DND-41 (cell line): ENCODE measurements at regions not wholly inside any gene's neighbourhood (a gene's known extent, or its start where the extent isn't known, plus 50 kb on each side); places are given as distances from the start of the nearest gene placed in this dataset.

Experiments
- ATAC-seq: fragments of 200-7000 bp; cut with Tn5 transposase; 3 replicates; pipeline ENCODE4 v1.9.1; 2021; ENCODE audit warnings: low read depth; ENCODE audit not compliant: insufficient read depth
- DNase-seq: peaks from one replicate; pipeline ENCODE4 v3.0.0-alpha.2; 2020
- H2AFZ ChIP-seq: 2 replicates; pipeline ENCODE4 v1.6.0; 2012; ENCODE audit warnings: low read depth, low read length
- H3K27ac ChIP-seq: 2 replicates; pipeline ENCODE4 v1.5.1; 2012; ENCODE audit warnings: low read length, inconsistent platforms
- H3K27me3 ChIP-seq: fragments of 200-600 bp; sonication (generic); 2 replicates; pipeline ENCODE4 v1.6.0; 2012; ENCODE audit warnings: low read length, mild to moderate bottlenecking, inconsistent platforms; ENCODE audit not compliant: insufficient read depth, poor library complexity
- H3K36me3 ChIP-seq: 2 replicates; pipeline ENCODE4 v1.5.1; 2012; ENCODE audit warnings: low read length, inconsistent platforms; ENCODE audit not compliant: insufficient read depth
- H3K4me1 ChIP-seq: 2 replicates; pipeline ENCODE4 v1.5.1; 2012; ENCODE audit warnings: mild to moderate bottlenecking, low read length; ENCODE audit not compliant: insufficient read depth
- H3K4me2 ChIP-seq: 2 replicates; pipeline ENCODE4 v1.6.0; 2012; ENCODE audit warnings: mild to moderate bottlenecking, moderate library complexity, low read length, inconsistent platforms; ENCODE audit not compliant: insufficient read depth
- H3K4me3 ChIP-seq, 2 experiments: fragments of 200-600 bp in 1 of 2; shearing (Covaris generic) in 1 of 2; 2 replicates each; pipeline ENCODE4 v1.5.1; 2012 to 2016; ENCODE audit warnings: inconsistent platforms in 2 of 2, low read length in 2 of 2, mild to moderate bottlenecking in 2 of 2, low read depth in 1 of 2, moderate library complexity in 1 of 2
- H3K79me2 ChIP-seq: 2 replicates; pipeline ENCODE4 v1.6.0; 2012; ENCODE audit warnings: low read length, inconsistent platforms; ENCODE audit not compliant: insufficient read depth
- H3K9ac ChIP-seq: 2 replicates; pipeline ENCODE4 v1.6.0; 2012; ENCODE audit warnings: low read depth, mild to moderate bottlenecking, inconsistent platforms, low read length, moderate library complexity
- H3K9me3 ChIP-seq: 2 replicates; pipeline ENCODE4 v1.5.1; 2012; ENCODE audit warnings: low read length, moderate library complexity, mild to moderate bottlenecking, inconsistent platforms; ENCODE audit not compliant: insufficient read depth, severe bottlenecking
- H4K20me1 ChIP-seq: 2 replicates; pipeline ENCODE4 v1.6.0; 2012; ENCODE audit warnings: low read length; ENCODE audit not compliant: insufficient read depth
- CTCF ChIP-seq: IDR thresholded peaks from 2 replicates; pipeline ENCODE4 v1.5.1; 2012; ENCODE audit warnings: borderline replicate concordance, low read length, moderate library complexity, mild to moderate bottlenecking; ENCODE audit not compliant: poor library complexity, severe bottlenecking; ENCODE audit errors: extremely low read depth
- EZH2 ChIP-seq: IDR thresholded peaks from 3 replicates; pipeline ENCODE4 v1.6.1; 2012; ENCODE audit warnings: borderline replicate concordance, low read depth, mild to moderate bottlenecking, moderate library complexity, low read length, inconsistent platforms; ENCODE audit not compliant: severe bottlenecking

- ATAC-seq: no peak
- Histone ChIP-seq H3K4me1 (peaks cover 10% of the 10 kb centered on the region), H3K4me3 (no peak overlapping the region), H3K79me2 (no peaks in the 10 kb centered on the region), H3K27ac (no peak overlapping the region), H3K9me3 (no peaks in the 10 kb centered on the region), H3K27me3 (no peaks in the 10 kb centered on the region), H3K36me3 (no peaks in the 10 kb centered on the region), H4K20me1 (no peaks in the 10 kb centered on the region), H3K9ac (no peak overlapping the region), H3K4me2 (no peak overlapping the region), H2AFZ (no peak overlapping the region)
- DNase-seq: no peak
- no peak for TF ChIP-seq EZH2
Measured at GRCh38 chr3:34365771-34366170, 567.3 kb downstream of the PDCD6IP start.

- TF ChIP-seq EZH2 (no peak), CTCF (no peak)
Measured at GRCh38 chr3:34367521-34367920, 569.1 kb downstream of the PDCD6IP start.

GRCh38 chr3:34374521-34374920 lies 576.1 kb downstream of the PDCD6IP start:
- Histone ChIP-seq H3K36me3 (no peaks in the 10 kb centered on the region), H3K9me3 (no peaks in the 10 kb centered on the region), H3K4me1 (no peaks in the 10 kb centered on the region), H2AFZ (no peak overlapping the region), H3K4me3 (no peak overlapping the region), H3K9ac (no peak overlapping the region), H3K4me2 (no peak overlapping the region), H3K27ac (no peak overlapping the region), H3K79me2 (no peaks in the 10 kb centered on the region), H3K27me3 (no peaks in the 10 kb centered on the region), H4K20me1 (no peaks in the 10 kb centered on the region)
- no peak for TF ChIP-seq EZH2
- TF ChIP-seq CTCF: peak; percentile 5
- no peak for DNase-seq
- ATAC-seq: no peak

More at GRCh38 chr3:34367521-34367920, 569.1 kb downstream of the PDCD6IP start:
- Histone ChIP-seq H3K27ac (no peak overlapping the region), H3K27me3 (no peaks in the 10 kb centered on the region), H3K4me2 (no peak overlapping the region), H4K20me1 (no peaks in the 10 kb centered on the region), H3K4me1 (peaks cover under 1% of the 10 kb centered on the region; the same call in 1 of the 2 replicates), H3K79me2 (no peaks in the 10 kb centered on the region), H2AFZ (no peak overlapping the region), H3K9me3 (no peaks in the 10 kb centered on the region), H3K9ac (no peak overlapping the region), H3K36me3 (no peaks in the 10 kb centered on the region), H3K4me3 (no peak overlapping the region)
- no peak for ATAC-seq
- no peak for DNase-seq

GRCh38 chr3:34376691-34377090 lies 578.3 kb downstream of the PDCD6IP start:
- Histone ChIP-seq H3K27ac (no peak overlapping the region), H2AFZ (no peak overlapping the region), H3K9me3 (no peaks in the 10 kb centered on the region), H4K20me1 (no peaks in the 10 kb centered on the region), H3K9ac (no peak overlapping the region), H3K4me2 (no peak overlapping the region), H3K4me3 (no peak overlapping the region), H3K27me3 (no peaks in the 10 kb centered on the region), H3K4me1 (no peaks in the 10 kb centered on the region), H3K79me2 (no peaks in the 10 kb centered on the region), H3K36me3 (no peaks in the 10 kb centered on the region)
- no peak for TF ChIP-seq CTCF
- TF ChIP-seq EZH2: no peak
- ATAC-seq: no peak
- no peak for DNase-seq
